Left forelimb (tissue), 1 donor: ENCODE measurements at regions not wholly inside any gene's neighbourhood (a gene's known extent, or its start where the extent isn't known, plus 50 kb on each side); places are given as distances from the start of the nearest gene placed in this dataset.

ENCODE experiments used
- DNase-seq: peaks from one replicate; pipeline ENCODE4 v3.0.0-alpha.2; 2018; ENCODE audit warnings: low spot score

DNA sequence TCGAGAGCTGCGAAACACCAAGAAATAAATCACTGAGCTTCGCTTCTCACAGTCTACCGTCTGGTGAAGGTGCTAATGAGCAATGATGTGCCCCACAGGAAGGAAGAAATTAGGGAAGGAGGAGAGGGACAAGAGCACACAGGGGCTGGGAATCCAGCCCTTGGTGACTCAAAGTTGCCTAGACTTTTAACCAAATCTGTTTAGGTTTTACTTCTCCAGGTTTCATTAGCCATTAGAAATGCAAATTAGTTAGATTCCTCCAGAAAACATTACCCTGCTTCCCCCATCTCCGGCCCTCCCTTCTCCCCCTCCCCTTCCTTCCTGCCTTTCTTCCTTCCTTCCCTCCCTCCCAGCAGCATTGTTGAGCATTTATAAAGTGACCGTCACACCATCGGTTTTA lies 59.3 kb upstream of the UBE2E1 start:
- DNase-seq: no peak

DNA sequence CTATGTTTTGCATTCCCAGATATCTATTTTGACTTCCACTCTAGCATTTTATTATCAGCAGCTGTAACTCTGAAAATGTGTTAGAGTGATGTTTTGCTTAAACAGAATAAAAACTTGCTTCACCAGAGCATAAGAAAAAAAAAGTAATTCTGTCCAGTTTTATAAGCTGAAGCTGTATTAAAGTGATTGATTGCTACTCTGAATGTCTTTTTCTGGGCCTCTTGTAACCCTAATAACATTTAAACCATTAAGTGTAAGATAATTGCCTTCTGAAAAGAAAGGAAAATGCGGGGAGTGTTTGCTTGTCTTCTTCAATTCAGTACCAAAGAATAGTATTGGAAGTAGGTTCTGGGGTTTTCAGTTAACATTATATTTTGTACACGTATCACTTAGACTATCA lies 57.9 kb upstream of the UBE2E1 start:
- no peak for DNase-seq

DNA sequence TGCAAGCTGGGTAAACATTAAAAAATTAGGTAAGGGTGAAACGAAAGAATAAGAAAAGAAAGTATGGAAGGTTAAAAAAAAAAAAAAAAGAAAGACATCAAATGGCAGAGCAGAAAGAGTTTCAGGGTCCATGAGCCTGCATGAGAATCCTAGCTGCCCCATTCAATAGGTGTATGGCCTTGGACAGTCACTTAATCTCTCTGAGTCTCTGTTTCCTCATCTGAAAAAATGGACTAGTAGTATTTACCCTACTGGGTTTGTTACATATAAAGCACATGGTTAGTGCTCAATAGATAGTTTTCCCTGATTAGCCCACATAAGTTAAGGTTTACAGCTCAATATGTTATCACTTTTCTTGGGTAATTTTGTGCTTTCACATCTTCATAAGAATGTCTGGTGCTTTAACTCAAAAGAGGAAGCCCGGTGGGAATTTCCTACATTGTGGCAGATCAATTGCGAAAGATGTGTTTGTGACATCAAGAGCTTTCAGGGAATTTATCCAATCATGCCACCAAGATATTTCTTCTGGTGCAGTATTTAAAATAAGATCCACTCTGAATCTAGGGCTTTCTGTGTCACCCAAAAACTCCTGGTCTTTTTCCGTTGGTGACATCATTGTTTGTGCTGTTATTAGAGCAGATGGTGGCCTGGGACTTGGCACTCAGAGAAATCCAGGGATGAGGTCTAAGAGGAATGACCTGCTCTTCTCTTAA lies 57.2 kb upstream of the UBE2E1 start:
- no peak for DNase-seq

DNA sequence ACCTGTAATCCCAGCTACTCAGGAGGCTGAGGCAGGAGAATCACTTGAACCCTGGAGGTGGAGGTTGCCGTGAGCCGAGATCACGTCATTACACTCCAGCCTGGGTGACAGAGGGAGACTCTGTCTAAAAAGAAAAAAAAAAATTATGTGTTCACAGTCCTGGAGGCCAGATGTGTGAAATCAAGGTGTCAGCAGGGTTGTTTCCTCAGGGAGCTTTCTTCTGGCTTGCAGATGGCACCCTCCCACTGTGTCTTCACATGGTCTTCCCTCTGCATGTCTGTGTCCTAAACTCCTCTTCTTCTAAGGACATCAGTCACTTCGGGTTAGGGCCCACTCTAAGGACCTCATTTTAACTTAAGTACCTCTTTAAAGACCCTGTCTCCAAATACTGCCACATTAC lies 56.1 kb upstream of the UBE2E1 start:
- DNase-seq: no peak

DNA sequence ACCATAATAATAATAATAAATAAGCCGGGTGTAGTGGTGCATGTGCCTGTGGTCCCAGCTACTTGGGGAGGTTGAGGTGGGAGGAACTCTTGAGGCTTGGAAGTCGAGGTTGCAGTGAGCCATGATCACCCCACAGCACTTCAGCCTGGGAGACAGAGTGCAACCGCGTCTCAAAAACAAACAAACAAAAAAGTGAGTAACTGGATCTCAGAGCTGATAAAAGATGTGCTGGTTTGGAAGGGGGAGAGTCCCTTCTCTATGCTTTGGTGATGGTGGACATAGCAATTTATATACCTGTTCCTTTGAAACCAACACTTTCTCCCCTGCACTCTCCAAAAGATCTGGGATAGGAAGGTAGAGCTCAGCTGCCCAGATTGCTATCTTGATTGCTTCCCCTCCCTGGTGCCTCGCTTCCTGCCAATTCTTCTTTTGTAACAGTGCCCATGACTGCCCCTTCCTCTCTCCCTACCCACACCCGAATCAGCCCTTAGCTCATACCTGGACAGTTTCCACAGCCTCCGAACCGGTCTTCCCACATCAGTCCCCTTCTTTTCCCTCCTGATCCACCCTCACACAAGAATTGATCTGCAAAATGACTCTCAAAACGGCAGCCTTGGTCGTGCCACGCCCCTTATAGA lies 55.1 kb upstream of the UBE2E1 start:
- no peak for DNase-seq

DNA sequence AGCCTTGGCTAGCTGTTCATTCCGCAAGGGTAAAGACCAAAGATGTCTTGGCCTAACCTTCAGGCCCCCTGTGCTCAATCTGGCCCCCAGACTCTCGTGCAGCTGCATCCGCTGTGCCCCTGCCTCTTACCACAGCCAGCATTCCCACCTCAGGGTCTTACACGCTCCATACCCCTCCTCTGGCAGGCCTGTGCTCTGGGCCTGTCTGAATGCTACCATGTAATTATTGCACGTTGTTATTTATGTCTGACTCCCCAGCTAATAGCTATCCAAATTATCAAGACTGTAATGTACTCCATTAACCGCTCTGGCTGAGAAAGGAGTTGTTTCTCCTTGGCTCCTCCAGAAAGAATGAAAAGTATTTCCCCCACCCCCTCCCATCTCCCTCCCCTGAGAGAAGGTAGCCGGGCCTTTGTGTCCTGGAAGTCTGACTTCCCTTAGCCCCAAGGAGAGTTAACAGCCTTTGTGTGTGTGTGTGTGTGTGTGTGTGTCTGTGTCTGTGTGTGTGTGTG lies 54.5 kb upstream of the UBE2E1 start:
- DNase-seq: no peak

DNA sequence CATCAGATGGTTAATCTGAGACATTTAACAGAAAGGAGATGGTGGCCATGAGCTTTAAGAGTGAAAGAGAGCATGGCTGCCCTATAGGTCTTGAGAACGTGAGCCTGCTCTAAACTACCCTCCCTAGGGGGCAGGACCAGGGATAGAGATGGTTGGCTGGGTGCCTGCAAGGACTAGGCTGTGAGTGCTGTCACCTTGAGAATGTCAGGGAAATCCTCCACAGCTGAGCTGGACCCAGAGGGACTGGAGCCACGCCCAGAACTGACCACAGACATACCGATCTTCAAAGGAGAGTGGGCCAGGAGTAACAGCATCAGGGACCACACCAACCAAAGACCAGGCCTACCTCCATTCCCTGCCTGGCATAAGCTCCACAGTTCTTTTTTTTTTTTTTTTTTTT lies 53.6 kb upstream of the UBE2E1 start:
- DNase-seq: no peak

DNA sequence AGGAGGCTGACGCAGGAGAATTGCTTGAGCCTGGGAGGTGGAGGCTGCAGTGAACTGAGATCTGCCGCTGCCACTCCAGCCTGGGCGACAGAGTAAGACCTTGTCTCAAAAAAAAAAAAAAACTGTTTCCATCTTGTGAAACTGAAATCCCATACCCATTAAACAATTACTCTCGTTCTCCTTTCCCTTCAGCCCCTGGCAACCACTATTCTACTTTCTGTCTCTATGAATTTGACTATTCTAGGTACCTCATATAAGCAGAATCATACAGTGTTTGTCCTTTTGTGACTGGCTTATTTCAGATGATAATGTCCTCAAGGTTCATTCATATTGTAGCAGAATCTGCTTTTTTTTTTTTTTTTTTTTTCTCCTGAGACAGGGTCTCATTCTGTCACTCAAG lies 51.5 kb upstream of the UBE2E1 start:
- DNase-seq: no peak
